ENCODE measurements at regions not wholly inside any gene's neighbourhood (a gene's known extent, or its start where the extent isn't known, plus 50 kb on each side); places are given as distances from the start of the nearest gene placed in this dataset.
A peak's percentile ranks its signal among the peaks of the same experiment; 100 is the strongest.

DNA sequence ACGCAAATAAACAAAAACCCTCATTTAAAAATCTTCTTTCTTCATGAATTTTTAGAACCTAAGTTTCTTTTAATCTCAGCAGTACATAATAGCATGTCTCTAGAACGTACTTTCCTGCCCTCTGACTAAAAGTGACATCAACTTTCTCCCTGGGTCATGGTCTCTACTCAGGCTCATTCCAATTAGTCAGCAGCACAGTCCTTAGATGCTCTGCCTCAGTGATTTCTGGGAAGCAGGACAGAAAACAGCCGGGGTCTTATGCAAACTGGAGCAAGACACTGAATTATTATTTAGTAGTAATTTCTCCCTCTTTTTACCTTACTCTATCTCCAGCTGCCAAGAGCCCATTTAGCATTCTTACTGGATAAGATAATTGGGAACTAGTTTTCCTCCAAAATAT is 365.2 kb downstream of the TUSC7 start:
- no peak for DNase-seq (ENCODE audit: low read depth in 2 of 2)

DNA sequence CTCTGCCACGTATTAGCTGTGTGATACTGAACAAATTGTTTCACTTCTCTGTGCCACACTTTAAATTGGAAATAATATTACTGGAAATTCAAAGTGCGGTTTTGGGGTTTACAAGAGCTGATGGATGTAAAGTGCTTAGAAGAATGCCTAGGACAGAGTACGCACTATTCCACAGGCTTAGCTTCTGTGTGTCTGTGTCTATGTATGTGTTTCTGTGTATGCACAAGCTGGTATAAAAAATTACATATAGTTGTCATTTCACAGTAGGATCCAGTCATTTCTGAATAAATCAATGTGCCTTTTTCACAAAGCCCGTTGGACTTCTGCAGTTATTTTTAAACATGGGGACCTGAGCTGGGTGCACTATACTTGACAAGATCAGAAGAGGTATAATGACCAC is 370.4 kb downstream of the TUSC7 start:
- DNase-seq (ENCODE audit: low read depth in 2 of 2), result no peak

DNA sequence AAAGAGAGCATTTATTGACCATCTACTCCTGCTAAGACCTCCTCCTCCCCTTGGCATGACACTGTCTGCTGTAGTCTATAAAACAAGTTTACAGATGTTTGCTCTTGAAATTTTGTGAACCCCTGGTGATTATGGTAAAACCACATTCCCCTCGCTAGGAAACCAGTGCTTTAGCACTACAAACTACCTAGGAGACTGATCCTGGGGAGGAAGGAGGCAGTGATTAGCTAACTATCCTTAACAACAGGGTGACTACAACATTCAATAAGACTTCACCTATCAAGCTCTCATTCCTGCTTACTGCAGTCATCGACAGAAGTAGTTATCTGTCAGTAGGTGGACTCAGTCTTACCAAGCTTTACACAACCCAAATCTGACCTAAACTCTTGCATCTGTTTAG is 371.3 kb downstream of the TUSC7 start:
- no peak for DNase-seq (ENCODE audit: low read depth in 2 of 2)

DNA sequence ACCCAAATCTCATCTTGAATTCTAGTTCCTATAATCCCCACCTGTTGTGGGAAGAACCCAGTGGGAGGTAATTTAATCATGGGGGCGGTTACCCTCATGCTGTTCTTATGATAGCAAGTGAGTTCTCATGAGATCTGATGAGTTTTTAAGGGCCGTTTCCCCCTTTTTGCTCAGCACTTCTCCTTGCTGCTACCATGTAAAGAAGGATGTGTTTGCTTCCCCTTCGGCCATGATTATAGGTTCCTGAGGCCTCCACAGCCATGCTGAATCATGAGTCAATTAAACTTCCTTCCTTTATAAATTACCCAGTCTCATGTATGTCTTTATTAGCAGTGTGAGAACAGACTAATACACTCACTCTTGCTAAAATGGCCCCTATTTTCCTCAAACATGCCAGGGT is 374.7 kb downstream of the TUSC7 start:
- DNase-seq (ENCODE audit: low read depth in 2 of 2), result no peak

DNA sequence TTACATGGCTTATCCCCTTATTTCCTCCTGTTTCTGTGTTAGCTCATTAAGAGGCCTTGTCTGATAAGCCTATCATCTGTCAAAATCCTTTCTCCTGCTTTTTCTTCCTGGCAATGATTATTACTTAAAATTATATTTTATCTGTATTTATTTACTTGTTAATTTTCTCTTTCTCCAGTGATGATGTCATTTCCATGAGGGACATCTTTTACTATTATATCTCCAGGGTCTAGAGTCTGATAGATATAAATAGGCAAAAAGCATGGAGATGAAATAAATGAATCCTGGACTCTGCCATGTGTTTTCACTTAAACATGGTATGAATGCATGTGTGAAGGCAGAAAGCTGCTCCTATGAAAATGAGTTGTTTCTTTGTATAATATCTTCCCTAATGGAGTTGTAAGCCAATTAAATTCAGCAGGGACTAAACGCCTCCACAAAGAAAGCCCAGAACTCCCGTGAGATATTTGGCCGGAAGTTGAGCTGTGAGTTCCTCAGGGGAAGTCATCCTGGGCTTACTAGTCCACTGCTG is 375.2 kb downstream of the TUSC7 start:
- no peak for DNase-seq (ENCODE audit: low read depth in 2 of 2)

DNA sequence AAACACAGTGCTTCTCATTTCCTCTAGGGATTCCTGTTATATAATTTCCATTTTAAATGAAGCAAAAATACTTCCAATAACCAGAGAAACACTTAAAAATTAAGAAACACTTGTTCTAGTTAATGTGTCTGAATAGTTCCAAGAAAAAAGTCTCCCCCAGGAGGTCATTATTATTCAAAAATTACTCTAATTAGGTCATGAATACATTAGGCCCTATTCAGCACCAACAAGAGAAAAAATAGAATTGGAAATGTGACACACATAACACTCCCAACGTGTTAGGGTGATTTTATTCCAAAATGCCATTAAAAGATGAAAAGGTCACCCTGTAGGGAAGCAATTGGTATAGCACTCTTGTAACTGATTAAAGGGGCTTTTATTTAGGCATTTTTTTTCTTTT is 382.1 kb downstream of the TUSC7 start:
- no peak for DNase-seq (ENCODE audit: low read depth in 2 of 2)

DNA sequence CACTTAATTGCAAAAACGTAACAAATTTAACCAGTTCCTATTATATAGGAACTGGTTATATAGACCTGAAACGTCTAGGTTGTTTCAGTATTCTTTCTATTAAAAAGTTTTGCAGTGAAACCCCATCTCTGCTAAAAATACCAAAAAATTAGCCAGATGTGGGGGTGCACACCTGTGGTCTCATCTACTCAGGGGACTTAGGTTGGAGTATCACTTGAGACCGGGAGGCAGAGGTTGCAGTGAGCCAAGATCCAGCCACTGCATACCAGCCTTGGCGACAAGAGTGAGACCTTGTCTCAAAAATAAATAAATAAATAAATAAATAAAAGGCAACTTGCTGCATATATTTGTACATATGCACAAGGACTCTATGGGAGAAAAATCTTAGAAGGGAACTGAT is 387.0 kb downstream of the TUSC7 start:
- DNase-seq (ENCODE audit: low read depth in 2 of 2), result no peak

DNA sequence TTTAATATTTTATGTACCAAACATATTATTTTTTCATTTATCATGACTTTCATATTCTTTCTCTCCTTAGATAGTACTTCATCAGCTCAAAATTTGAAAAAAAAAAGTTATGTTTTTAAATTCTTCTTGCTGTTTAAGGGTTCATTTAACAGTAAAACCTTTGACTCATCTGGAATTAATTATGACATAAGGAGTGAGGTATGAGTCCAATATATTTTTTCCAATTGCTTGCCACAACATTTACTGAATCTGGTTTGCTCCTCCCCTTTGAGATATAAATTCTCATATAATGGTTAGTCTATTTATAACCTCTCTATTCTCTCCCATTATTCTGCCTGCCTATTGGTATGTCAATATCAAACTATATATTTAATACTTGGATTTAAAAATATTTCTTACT is 387.8 kb downstream of the TUSC7 start:
- DNase-seq (ENCODE audit: low read depth in 2 of 2), result no peak

DNA sequence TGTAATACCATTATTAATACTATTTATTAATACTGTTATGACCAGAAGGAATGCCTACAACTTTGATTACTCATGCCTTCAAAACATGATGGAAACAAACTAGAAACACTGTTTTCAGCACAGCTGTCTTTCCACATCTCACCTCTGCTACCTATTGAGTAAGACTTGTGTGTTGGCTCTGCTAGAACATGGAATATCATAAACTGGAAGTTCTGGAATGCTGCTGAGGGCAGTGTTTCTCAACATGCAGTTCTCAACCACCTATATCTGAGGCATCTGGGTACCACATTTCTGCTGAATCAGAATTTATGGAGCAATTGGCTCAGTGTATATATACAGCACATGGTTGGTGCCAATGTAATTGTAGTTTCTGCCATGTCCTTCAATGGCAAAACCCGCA is 392.1 kb downstream of the TUSC7 start:
- DNase-seq (ENCODE audit: low read depth in 2 of 2), result no peak

DNA sequence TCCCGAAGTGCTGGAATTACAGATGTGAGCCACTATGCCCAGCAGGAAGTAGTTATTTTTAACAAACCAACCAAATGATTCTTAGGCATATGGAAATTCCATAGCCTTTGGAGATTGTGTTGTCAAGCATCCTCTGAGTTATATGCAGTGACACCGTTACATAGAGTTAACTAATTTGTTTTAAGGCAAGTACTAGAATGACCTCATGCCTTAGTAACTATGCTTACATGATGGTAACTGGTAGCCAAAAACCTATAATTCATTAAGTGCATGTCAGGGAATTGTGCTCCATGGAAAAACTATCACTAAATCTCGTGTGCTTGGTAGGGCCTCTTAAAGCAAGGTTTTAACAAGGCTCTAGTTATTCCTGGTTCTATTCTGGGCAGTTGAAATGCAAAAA is 392.8 kb downstream of the TUSC7 start:
- no peak for DNase-seq (ENCODE audit: low read depth in 2 of 2)

DNA sequence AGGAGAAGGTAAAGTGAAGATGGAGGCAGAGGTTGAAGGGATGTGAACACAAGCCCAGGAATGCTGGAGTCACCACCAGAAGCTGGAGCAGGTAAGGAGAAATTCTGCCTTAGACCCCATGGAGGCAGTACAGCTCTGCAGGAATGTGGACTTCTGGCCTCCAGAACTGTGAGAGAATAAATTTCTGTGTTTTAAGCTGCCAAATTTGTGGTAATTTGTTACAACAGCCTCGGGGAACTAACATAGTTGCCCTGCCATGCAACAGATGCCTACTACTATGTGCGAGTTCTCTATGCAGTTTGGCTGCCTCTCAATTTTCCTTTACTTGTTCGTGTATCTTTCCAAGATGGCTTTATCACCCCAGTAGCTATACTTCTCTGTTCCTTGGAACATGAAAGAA is 394.1 kb downstream of the TUSC7 start:
- DNase-seq (ENCODE audit: low read depth in 2 of 2), result peak in 1 of 2 donors; percentile 23

DNA sequence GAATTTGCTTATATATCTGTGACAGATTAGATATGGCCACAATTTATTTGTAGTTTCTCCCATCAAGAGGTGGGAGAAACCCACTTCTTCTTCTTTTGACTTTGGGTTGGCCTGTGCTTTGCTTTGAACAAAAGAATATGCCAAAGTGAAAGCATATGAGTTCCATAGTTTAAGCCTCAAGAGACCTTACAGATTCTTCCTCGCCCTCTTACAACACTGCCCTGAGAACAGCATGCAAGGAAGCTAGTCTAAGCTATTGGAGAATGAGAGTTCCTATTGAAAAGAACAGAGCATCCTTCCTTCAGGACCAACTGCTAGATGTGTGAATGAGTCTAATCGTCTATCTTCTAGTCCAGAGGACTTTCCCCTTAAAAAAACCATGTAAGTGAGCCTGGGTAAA is 394.8 kb downstream of the TUSC7 start:
- no peak for DNase-seq (ENCODE audit: low read depth in 2 of 2)

DNA sequence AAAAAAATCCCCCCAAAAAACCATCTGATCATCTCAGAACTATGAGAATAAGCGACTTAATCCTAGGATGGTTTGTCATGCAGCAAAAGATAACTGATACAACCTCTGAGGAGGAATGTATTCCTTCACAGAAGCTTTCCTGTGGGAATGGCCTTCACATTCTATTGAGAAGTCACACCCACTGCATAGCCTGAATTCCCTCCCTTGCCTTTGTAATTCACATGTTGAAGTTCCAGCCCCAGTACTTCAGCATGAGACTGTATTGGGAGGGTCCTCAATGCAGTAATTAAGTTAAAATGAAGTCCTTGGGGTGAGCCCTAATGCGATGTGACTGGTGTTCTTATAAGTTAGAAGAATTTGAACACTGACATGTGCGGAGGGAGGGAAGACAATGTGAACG is 395.2 kb downstream of the TUSC7 start:
- DNase-seq (ENCODE audit: low read depth in 2 of 2), result no peak

DNA sequence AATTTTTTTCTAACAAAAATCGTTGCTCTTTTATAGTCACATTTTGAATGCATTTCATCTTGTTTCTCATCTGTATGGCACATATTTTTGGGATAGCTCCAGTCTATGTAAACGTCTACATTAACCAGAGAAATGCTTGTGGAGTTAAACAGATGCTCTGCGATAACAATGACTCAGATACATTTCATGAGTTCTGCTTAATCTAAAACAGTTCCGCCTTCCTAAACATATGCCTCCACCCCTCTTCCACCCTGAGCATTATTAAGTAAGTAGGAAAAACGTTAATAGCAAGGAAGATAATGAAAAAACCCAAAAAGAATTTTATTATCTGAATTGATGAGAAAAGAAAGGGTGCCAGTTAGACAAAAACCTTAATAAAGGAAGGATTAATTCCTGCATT is 396.1 kb downstream of the TUSC7 start:
- DNase-seq (ENCODE audit: low read depth in 2 of 2), result no peak

DNA sequence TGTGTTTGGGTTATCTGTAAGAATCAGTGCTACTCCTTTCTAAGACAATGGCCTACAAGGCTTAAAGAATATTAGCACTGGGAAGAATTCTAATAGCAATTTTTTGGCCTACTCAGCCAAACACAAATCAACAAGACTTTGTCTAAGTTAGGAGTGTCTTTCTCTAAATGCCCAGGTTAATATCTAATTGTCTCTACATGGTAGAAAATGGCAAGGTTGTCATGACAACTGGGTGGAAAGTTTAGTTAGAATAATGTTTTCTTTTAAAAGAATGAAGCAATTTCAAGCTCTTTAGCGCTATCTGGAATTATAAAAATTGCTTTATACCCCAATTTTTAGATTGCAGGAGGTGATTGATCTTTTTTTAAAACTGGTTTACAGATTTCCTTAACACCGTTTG is 396.8 kb downstream of the TUSC7 start:
- DNase-seq (ENCODE audit: low read depth in 2 of 2), result peak in 1 of 2 donors; percentile 1

DNA sequence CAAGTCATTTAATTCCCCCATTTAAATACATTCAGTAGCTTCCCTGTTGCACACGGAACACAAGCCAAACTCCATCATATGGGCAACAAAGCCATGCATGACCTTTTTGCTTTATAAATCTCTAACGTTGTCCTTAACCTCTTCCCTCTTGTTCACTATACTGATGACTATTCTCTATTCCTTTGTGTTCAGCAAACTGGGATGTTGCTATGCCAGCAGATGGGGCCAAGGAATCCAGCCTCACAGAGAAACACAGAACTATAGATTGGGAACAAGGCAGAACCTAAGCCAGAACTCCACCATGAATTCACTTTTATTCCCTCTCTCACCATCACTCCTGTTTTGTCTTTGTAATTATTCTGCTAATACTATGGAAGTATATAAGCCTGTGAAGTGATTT is 398.4 kb downstream of the TUSC7 start:
- no peak for DNase-seq (ENCODE audit: low read depth in 2 of 2)

DNA sequence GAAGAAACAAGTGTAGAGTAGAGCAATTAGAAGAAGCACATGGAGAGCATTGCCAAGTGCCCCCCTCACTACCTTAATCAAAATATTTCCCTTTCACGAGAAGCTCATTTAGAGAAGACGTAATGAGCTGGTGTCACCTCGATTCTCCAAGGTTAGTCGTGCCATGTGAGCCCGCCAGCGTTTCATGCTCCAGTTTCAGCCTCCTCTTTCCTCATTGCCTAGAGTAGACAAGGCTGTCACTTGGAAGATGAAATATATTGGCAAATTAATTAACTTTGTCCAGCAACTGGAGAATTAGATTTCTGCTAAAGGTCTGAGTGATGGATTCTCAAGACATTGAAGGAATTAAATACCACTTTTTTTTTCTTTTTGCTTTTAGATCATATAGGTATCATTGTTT is 399.6 kb downstream of the TUSC7 start:
- no peak for DNase-seq (ENCODE audit: low read depth in 2 of 2)

DNA sequence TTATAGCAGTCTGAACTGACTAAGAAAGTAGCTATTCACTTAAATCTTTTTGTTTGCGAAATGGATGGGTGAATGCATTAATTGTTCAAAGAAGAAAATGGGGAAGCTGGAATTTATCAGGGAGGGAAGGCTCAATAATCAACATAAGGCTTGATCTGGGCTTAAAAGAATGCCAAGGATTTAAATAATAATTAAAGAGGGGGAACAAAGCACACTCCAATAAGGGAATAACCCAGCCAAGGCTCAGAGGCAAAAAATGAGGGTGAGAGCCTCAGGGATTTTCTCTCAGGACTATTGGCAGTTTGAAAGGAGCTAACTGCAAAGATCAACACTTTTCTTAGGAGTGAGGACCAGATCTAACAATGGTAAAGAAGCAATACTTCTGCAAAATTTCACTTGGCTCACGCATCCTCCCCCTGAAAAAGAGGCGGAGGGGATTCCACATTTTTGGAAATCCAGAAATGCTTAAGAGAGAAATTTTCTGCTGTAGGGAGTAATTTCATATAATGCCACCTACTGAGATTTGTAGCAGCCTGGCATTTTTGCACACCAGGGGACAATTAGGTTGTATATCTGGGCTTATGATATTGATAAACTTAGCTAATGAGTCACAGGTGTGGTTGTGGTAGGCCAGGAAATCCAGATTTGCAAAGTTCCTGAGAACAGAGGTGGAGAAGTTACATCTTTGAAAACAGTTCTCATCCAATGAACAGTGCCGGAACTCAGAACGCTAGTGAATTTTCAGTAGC is 405.1 kb downstream of the TUSC7 start:
- no peak for DNase-seq (ENCODE audit: low read depth in 2 of 2)

DNA sequence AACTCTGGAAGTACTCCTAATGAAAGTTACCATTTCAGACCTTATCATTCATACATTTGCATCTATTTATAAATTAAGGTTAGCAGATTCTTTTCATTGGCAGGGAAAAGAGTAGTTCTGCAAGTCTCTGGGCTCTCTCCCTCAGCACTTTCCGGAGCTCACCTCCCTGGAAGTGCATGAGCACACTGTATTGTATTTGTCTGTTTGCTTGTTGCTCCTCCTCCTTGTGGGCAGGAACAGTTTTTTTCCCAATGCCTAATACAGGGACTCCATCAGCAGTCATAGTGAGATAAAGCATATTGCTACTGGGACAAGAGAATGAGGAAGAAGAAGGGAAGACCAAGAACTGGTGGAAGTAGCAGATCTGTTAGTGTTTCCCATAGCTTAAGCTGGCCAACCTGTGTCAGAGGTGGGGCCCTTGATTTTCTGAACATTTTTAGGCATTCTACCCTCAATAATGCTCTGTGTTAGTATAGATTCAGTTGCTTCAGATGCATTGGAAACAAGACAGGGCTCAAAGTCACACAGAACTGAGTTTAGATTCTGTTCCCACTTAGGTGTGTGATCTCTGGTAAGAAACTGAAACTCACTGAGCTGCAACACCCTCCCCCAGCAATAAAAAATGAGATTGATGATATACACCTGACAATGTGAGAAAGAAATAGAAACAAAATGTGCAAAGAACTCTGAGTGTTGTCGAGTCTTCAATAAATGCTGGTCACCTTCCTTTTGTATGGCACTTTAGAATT is 407.8 kb downstream of the TUSC7 start:
- no peak for DNase-seq (ENCODE audit: low read depth in 2 of 2)

DNA sequence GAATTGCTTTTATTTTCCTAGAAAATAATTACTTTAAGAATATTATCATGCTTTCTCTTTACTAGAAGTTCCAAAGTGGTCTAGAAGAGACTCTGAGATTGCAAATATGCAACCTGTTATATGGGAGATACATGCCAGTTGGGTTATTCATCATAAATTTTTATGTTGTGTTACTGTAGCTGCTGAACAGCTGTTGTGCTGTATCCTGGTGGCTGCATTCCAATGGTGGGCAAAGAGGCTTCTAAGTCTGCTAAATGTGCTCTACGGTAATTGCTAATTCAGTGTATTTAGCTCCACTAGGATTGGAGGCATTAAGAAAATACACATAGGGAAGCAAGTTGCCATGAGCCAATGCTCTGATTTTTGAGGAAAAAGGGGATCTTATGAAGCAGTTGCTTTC is 409.0 kb downstream of the TUSC7 start:
- DNase-seq (ENCODE audit: low read depth in 2 of 2), result no peak

DNA sequence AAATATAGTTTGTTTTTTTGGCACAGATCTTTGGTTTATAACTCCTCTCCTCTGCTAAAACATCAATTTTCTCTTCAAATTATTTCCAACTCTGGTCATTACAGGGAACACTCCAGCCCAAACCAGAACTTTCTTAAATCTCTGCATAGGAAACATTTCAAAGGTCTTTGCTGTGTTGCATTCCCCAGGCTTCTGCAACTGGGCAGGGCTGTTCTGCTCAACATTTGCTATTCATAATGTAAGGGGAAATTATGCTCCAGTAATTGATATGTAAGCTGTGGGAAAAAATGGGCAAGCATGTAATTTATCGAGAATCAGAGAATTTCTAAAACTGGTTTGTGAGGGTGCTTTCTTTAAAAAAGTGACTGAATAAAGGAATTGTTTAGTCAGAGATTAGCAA is 410.4 kb downstream of the TUSC7 start:
- DNase-seq (ENCODE audit: low read depth in 2 of 2), result no peak

DNA sequence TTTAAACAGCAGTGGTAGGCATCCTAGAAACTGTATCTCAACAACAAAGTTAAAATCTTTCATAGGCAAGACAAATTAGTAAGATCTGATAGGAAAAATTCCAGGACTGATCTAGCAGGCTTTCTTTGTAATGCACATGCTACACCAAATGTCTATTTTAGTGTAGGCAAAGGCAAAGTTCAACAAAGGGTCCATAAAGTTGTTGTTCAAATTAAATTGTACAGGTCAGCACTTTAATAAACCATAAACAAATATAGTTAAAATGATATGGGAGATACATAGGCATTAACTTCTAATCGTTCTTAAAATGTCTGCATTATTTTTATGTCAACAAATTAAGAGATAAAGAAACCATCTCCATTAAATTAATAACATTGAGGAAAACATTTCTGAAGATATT is 413.0 kb downstream of the TUSC7 start:
- DNase-seq (ENCODE audit: low read depth in 2 of 2), result no peak

DNA sequence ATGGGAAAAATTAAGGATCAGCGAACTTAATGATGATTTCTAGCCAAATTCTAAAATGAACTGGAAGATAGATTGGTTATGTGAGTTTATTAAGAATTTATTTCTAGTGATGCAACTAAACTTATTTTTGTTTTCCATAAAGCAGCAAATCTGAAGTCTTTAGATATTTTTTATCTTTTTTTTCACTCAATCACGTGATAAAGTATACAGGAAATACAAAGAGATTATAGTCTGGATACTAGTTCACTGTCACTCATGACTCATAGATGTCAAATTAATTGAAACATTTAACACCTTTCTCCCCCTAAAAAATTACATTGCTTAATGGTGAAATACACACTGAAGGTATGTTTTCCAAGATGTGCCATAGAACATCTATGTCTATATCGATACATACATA is 416.9 kb downstream of the TUSC7 start:
- DNase-seq (ENCODE audit: low read depth in 2 of 2), result no peak

All from lung microvascular endothelial cell (primary cell).